GM23338 (cell line): ENCODE measurements at regions not wholly inside any gene's neighbourhood (a gene's known extent, or its start where the extent isn't known, plus 50 kb on each side); places are given as distances from the start of the nearest gene placed in this dataset.

Source experiments
- ATAC-seq: fragments of 200-7000 bp; cut with Tn5 transposase; 3 replicates; pipeline ENCODE4 v1.9.1; 2020
- DNase-seq: peaks from one replicate; pipeline ENCODE4 v3.0.0-alpha.2; 2015; ENCODE audit warnings: low spot score
- H2AFZ ChIP-seq: fragments of 200-600 bp; sonication (generic); 2 replicates; pipeline ENCODE4 v1.8.0; 2016; ENCODE audit warnings: antibody characterized with exemption, mild to moderate bottlenecking, moderate library complexity
- H3F3A ChIP-seq: fragments of 200-600 bp; sonication (generic); replicated peaks from 2 replicates; pipeline ENCODE4 v1.8.0; 2017; ENCODE audit warnings: antibody characterized with exemption, mixed run types, low read depth
- H3K27ac ChIP-seq: fragments of 200-600 bp; sonication (generic); 2 replicates; pipeline ENCODE4 v1.6.1; 2016; ENCODE audit warnings: low read depth
- H3K27me3 ChIP-seq: fragments of 200-600 bp; sonication (generic); 2 replicates; pipeline ENCODE4 v1.8.0; 2016; ENCODE audit warnings: mild to moderate bottlenecking, mixed run types, moderate library complexity; ENCODE audit not compliant: insufficient read depth
- H3K36me3 ChIP-seq: fragments of 200-600 bp; sonication (generic); 2 replicates; pipeline ENCODE4 v1.8.0; 2016; ENCODE audit warnings: mild to moderate bottlenecking; ENCODE audit not compliant: insufficient read depth
- H3K4me1 ChIP-seq: fragments of 200-600 bp; sonication (generic); 2 replicates; pipeline ENCODE4 v1.8.0; 2016; ENCODE audit warnings: mild to moderate bottlenecking, moderate library complexity; ENCODE audit not compliant: insufficient read depth
- H3K4me2 ChIP-seq: fragments of 200-600 bp; sonication (generic); 2 replicates; pipeline ENCODE4 v1.7.1; 2017; ENCODE audit warnings: mixed run types
- H3K4me3 ChIP-seq: fragments of 200-600 bp; sonication (generic); 2 replicates; pipeline ENCODE4 v1.6.1; 2016; ENCODE audit warnings: mixed run types
- H3K79me2 ChIP-seq: fragments of 200-600 bp; sonication (generic); replicated peaks from 2 replicates; pipeline ENCODE4 v1.8.0; 2017; ENCODE audit warnings: mild to moderate bottlenecking; ENCODE audit not compliant: insufficient read depth
- H3K9me2 ChIP-seq: fragments of 200-600 bp; sonication (generic); 2 replicates; pipeline ENCODE4 v1.8.0; 2017; ENCODE audit not compliant: insufficient read depth
- H4K20me1 ChIP-seq: fragments of 200-600 bp; sonication (generic); replicated peaks from 2 replicates; pipeline ENCODE4 v1.8.0; 2017; ENCODE audit warnings: mild to moderate bottlenecking; ENCODE audit not compliant: insufficient read depth
- H3K27ac Mint-ChIP-seq: 2 replicates; pipeline ENCODE4 v1.8.0; 2020; ENCODE audit warnings: inconsistent platforms, mild to moderate bottlenecking, moderate library complexity, mixed read lengths
- H3K27me3 Mint-ChIP-seq: 3 replicates; pipeline ENCODE4 v1.8.0; 2022; ENCODE audit warnings: low read depth, mild to moderate bottlenecking, moderate library complexity, mixed read lengths, inconsistent platforms; ENCODE audit not compliant: insufficient read depth, poor library complexity
- H3K36me3 Mint-ChIP-seq: 3 replicates; pipeline ENCODE4 v1.8.0; 2021; ENCODE audit warnings: low read depth, mild to moderate bottlenecking, inconsistent platforms, moderate library complexity, mixed read lengths
- H3K4me1 Mint-ChIP-seq: 3 replicates; pipeline ENCODE4 v1.8.0; 2020; ENCODE audit warnings: mild to moderate bottlenecking, inconsistent platforms, mixed read lengths
- H3K4me3 Mint-ChIP-seq: 3 replicates; pipeline ENCODE4 v1.8.0; 2021; ENCODE audit warnings: moderate library complexity, mild to moderate bottlenecking, inconsistent platforms, mixed read lengths
- H3K9me3 Mint-ChIP-seq: 3 replicates; pipeline ENCODE4 v1.8.0; 2020; ENCODE audit warnings: moderate library complexity, mild to moderate bottlenecking, inconsistent platforms, mixed read lengths
- CREB1 ChIP-seq: fragments of 250-450 bp; sonication (Bioruptor Pico); IDR thresholded peaks from 2 replicates; pipeline ENCODE4 v1.5.0; 2020; ENCODE audit warnings: low read depth, mild to moderate bottlenecking, moderate library complexity
- EZH2 ChIP-seq: fragments of 200-600 bp; sonication (generic); IDR thresholded peaks from one replicate; pipeline ENCODE4 v1.8.0; 2017; ENCODE audit warnings: antibody characterized with exemption, mild to moderate bottlenecking, low read depth; ENCODE audit not compliant: unreplicated experiment
- JUNB ChIP-seq: IDR thresholded peaks from one replicate; pipeline ENCODE4 v1.6.1; 2016; ENCODE audit warnings: antibody characterized with exemption; ENCODE audit not compliant: unreplicated experiment
- STAT1 ChIP-seq: IDR thresholded peaks from one replicate; pipeline ENCODE4 v1.6.1; 2016; ENCODE audit warnings: antibody characterized with exemption; ENCODE audit not compliant: unreplicated experiment
- TF ChIP-seq, protein P1 (sequence below): fragments of 250-450 bp; sonication (Bioruptor Pico); IDR thresholded peaks from 2 replicates; pipeline ENCODE4 v1.5.0; 2020; ENCODE audit warnings: mild to moderate bottlenecking, moderate library complexity

DNA sequence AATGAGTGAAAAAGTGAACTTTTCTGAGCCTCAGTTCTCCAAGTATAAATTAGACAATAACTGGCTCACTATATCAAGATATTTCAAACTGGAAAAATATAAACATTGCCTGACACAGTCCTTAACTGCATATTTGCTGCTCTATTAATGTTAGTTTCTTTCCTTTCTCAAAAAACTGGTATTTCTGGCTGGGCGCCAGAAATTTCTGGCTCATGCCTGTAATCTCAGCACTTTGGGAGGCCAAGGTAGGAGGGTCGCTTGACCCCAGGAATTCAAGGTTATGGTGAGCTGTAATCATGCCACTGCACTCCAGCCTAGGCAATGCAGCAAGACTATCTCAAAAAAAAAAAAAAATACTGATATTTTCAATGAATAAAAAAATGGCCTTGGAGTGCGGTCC, 227.0 kb downstream of the MAGEB17 start:
- TF ChIP-seq, protein P1, sequence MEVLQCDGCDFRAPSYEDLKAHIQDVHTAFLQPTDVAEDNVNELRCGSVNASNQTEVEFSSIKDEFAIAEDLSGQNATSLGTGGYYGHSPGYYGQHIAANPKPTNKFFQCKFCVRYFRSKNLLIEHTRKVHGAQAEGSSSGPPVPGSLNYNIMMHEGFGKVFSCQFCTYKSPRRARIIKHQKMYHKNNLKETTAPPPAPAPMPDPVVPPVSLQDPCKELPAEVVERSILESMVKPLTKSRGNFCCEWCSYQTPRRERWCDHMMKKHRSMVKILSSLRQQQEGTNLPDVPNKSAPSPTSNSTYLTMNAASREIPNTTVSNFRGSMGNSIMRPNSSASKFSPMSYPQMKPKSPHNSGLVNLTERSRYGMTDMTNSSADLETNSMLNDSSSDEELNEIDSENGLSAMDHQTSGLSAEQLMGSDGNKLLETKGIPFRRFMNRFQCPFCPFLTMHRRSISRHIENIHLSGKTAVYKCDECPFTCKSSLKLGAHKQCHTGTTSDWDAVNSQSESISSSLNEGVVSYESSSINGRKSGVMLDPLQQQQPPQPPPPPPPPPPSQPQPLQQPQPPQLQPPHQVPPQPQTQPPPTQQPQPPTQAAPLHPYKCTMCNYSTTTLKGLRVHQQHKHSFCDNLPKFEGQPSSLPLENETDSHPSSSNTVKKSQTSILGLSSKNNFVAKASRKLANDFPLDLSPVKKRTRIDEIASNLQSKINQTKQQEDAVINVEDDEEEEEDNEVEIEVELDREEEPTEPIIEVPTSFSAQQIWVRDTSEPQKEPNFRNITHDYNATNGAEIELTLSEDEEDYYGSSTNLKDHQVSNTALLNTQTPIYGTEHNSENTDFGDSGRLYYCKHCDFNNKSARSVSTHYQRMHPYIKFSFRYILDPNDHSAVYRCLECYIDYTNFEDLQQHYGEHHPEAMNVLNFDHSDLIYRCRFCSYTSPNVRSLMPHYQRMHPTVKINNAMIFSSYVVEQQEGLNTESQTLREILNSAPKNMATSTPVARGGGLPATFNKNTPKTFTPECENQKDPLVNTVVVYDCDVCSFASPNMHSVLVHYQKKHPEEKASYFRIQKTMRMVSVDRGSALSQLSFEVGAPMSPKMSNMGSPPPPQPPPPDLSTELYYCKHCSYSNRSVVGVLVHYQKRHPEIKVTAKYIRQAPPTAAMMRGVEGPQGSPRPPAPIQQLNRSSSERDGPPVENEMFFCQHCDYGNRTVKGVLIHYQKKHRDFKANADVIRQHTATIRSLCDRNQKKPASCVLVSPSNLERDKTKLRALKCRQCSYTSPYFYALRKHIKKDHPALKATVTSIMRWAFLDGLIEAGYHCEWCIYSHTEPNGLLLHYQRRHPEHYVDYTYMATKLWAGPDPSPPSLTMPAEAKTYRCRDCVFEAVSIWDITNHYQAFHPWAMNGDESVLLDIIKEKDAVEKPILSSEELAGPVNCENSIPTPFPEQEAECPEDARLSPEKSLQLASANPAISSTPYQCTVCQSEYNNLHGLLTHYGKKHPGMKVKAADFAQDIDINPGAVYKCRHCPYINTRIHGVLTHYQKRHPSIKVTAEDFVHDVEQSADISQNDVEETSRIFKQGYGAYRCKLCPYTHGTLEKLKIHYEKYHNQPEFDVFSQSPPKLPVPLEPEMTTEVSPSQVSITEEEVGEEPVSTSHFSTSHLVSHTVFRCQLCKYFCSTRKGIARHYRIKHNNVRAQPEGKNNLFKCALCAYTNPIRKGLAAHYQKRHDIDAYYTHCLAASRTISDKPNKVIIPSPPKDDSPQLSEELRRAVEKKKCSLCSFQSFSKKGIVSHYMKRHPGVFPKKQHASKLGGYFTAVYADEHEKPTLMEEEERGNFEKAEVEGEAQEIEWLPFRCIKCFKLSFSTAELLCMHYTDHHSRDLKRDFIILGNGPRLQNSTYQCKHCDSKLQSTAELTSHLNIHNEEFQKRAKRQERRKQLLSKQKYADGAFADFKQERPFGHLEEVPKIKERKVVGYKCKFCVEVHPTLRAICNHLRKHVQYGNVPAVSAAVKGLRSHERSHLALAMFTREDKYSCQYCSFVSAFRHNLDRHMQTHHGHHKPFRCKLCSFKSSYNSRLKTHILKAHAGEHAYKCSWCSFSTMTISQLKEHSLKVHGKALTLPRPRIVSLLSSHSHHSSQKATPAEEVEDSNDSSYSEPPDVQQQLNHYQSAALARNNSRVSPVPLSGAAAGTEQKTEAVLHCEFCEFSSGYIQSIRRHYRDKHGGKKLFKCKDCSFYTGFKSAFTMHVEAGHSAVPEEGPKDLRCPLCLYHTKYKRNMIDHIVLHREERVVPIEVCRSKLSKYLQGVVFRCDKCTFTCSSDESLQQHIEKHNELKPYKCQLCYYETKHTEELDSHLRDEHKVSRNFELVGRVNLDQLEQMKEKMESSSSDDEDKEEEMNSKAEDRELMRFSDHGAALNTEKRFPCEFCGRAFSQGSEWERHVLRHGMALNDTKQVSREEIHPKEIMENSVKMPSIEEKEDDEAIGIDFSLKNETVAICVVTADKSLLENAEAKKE (CRISPR knock-in tag): no peak

DNA sequence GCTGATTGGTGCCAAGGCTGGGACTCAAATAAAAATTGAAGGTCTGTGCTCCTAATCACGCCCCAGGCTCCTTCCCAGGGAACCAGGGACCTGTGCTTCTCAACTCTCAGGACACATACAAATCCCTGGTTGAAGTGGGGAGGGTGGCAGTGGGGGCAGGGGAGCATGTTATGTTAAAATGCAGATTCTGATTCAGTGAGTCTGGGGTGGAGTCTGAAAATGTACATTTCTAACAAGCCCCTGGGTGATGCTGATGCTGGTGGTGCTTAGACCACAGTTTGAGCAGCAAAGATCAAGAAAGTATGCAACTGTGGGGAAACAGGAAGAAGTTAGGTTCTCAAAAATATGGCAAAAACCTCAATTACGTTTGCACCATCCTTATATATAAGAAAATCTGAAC, 236.5 kb downstream of the MAGEB17 start:
- no peaks in the 10 kb centered on the region for H3K27me3 Mint-ChIP-seq
- Histone ChIP-seq H3K79me2 (no peaks in the 10 kb centered on the region), H4K20me1 (no peaks in the 10 kb centered on the region), H3K27me3 (no peaks in the 10 kb centered on the region), H3K4me1 (no peaks in the 10 kb centered on the region; the same call in 1 of the 2 replicates), H3K4me2 (no peak overlapping the region), H3K27ac (no peak overlapping the region), H2AFZ (no peak overlapping the region), H3K36me3 (no peaks in the 10 kb centered on the region), H3K4me3 (no peak overlapping the region), H3K9me2 (no peaks in the 10 kb centered on the region), H3F3A (no peaks in the 10 kb centered on the region)
- no peaks in the 10 kb centered on the region; the same call in 2 of the 3 replicates for H3K9me3 Mint-ChIP-seq
- H3K4me3 Mint-ChIP-seq: no peak overlapping the region
- H3K4me1 Mint-ChIP-seq: peaks cover 18% of the 10 kb centered on the region
- H3K27ac Mint-ChIP-seq: no peak overlapping the region
- ATAC-seq (no peak), DNase-seq (no peak)
- no peaks in the 10 kb centered on the region for H3K36me3 Mint-ChIP-seq
- no peak for TF ChIP-seq CREB1 (CRISPR knock-in tag)
- TF ChIP-seq EZH2: no peak
- no peak for TF ChIP-seq STAT1
- TF ChIP-seq, protein P1 (CRISPR knock-in tag): no peak
- no peak for TF ChIP-seq JUNB

More for the DNA sequence above, 227.0 kb downstream of the MAGEB17 start:
- H3K4me3 ChIP-seq: no peak overlapping the region
- H2AFZ ChIP-seq: no peak overlapping the region
- DNase-seq: no peak
- no peaks in the 10 kb centered on the region for H4K20me1 ChIP-seq
- H3F3A ChIP-seq: no peaks in the 10 kb centered on the region
- peaks cover 4% of the 10 kb centered on the region; the same call in 2 of the 3 replicates for H3K36me3 Mint-ChIP-seq
- H3K27ac ChIP-seq: no peak overlapping the region
- no peaks in the 10 kb centered on the region for H3K27me3 ChIP-seq
- H3K9me2 ChIP-seq: no peaks in the 10 kb centered on the region
- H3K4me2 ChIP-seq: no peak overlapping the region
- 0 out of 3 replicates have a peak, but pooled peaks cover 3% of the 10 kb centered on the region for H3K9me3 Mint-ChIP-seq
- no peaks in the 10 kb centered on the region for H3K27me3 Mint-ChIP-seq
- H3K4me1 ChIP-seq: peaks cover 7% of the 10 kb centered on the region; the same call in 1 of the 2 replicates
- H3K36me3 ChIP-seq: peaks cover 4% of the 10 kb centered on the region; the same call in 1 of the 2 replicates
- no peak overlapping the region for H3K4me3 Mint-ChIP-seq
- H3K4me1 Mint-ChIP-seq: peaks cover 8% of the 10 kb centered on the region
- H3K27ac Mint-ChIP-seq: no peak overlapping the region
- no peak for ATAC-seq
- no peaks in the 10 kb centered on the region for H3K79me2 ChIP-seq
